ENCODE measurements at regions not wholly inside any gene's neighbourhood (a gene's known extent, or its start where the extent isn't known, plus 50 kb on each side); places are given as distances from the start of the nearest gene placed in this dataset.
"Not testable (repeated sequence)": the region's sequence is repeated elsewhere in the genome, so short reads cannot be mapped to it uniquely, and the experiment has no call there.

DNA sequence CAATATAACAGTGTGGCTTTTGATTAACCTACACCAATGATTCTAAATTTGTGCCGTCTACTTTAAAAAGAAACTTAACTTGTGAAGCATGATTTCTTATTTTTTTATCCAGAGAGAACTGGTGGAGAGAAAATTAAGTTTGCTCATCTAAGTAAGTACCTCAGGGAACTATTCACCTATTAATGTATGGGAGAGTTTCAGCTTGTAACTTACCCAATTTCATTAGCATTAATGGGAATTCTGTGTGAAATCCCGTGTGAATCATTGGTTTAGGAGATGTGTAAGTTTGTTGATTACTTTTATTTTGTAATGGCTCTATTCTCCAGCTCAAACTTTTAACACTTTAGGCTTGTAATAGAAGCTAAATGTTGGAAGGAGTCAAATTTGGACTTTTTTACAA is 1061.5 kb downstream of the TDRD15 start:
- H3K27me3 ChIP-seq, result no peaks in the 10 kb centered on the region
- DNase-seq (no peak), ATAC-seq (no peak)
- no peak overlapping the region for H3K27ac ChIP-seq
- no peak overlapping the region for H3K4me3 ChIP-seq
- TF ChIP-seq, protein P1, sequence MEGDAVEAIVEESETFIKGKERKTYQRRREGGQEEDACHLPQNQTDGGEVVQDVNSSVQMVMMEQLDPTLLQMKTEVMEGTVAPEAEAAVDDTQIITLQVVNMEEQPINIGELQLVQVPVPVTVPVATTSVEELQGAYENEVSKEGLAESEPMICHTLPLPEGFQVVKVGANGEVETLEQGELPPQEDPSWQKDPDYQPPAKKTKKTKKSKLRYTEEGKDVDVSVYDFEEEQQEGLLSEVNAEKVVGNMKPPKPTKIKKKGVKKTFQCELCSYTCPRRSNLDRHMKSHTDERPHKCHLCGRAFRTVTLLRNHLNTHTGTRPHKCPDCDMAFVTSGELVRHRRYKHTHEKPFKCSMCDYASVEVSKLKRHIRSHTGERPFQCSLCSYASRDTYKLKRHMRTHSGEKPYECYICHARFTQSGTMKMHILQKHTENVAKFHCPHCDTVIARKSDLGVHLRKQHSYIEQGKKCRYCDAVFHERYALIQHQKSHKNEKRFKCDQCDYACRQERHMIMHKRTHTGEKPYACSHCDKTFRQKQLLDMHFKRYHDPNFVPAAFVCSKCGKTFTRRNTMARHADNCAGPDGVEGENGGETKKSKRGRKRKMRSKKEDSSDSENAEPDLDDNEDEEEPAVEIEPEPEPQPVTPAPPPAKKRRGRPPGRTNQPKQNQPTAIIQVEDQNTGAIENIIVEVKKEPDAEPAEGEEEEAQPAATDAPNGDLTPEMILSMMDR (IDR thresholded peaks at IDR 0.05 in 4 of 5, conservative IDR thresholded peaks at IDR 0.05 in 1 of 5), result no peak
- no peak for TF ChIP-seq POLR2A (IDR thresholded peaks at IDR 0.05)
- H3K36me3 ChIP-seq, result no peaks in the 10 kb centered on the region
- intact Hi-C loops (cut with DNase I; ENCODE audit: low total_unique reads) (no loop called here), in situ Hi-C loops (cut with MboI; ENCODE audit: low sequenced_read_pairs in 4 of 4) (no loop called here)
- H3K4me1 ChIP-seq, result no peaks in the 10 kb centered on the region
- no peaks in the 10 kb centered on the region for H3K9me3 ChIP-seq

DNA sequence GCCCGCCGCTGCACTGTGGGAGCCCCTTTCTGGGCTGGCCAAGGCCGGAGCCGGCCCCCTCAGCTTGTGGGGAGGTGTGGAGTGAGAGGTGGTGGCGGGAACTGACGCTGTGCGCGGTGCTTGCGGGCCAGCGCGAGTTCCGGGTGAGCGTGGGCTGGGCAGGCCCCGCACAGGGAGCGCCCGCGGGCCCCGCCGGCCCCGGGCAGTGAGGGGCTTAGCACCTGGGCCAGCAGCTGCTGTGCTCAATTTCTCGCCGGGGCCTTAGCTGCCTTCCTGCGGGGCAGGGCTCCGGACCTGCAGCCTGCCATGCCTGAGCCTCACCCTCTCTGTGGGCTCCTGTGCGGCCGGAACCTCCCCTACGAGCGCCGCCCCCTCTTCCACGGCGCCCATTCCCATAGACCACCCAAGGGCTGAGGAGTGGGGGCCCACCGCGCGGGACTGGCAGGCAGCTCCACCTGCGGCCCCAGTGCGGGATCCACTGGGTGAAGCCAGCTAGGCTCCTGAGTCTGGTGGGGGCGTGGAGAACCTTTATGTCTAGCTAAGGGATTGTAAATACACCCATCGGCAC is 1062.6 kb downstream of the TDRD15 start:
- H3K9me3 ChIP-seq; intact Hi-C loops (cut with DNase I; ENCODE audit: low total_unique reads); ATAC-seq; H3K27ac ChIP-seq; DNase-seq; H3K27me3 ChIP-seq; H3K36me3 ChIP-seq; H3K4me1 ChIP-seq; H3K4me3 ChIP-seq; in situ Hi-C loops (cut with MboI; ENCODE audit: low sequenced_read_pairs in 4 of 4): not testable (repeated sequence)

DNA sequence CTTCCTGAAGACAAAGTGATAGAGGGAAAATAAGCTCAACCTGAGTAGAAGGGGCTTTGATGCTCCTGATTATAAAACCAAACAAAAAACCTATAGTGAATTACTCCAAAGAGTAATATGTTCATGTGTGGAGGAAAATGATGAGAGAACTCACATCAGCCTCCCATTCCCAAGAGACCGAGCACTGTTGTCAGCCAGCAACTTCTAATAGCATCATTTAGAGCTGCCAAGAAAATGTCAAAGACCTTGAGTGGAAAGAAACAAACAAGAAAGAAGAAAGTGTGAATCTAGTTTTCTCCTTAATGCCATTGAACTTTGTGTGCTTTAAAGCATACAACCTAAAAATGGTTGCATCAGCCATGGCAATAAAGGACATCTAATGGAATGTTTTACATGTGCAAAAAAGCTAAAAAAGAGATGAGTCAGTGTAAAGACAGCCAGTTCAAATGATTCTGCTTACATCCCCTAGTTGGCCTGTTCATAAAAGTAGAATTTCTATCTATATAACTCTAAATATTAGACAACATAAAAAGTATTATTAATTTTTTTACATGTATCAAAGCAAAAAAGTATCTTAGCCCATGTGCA is 1066.2 kb downstream of the TDRD15 start:
- DNase-seq (no peak), ATAC-seq (no peak)
- no peaks in the 10 kb centered on the region for H3K27me3 ChIP-seq
- H3K36me3 ChIP-seq, result no peaks in the 10 kb centered on the region
- H3K9me3 ChIP-seq, result no peaks in the 10 kb centered on the region
- in situ Hi-C loops (cut with MboI; ENCODE audit: low sequenced_read_pairs in 4 of 4) (no loop called here), intact Hi-C loops (cut with DNase I; ENCODE audit: low total_unique reads) (no loop called here)
- TF ChIP-seq, protein P1 (IDR thresholded peaks at IDR 0.05 in 4 of 5, conservative IDR thresholded peaks at IDR 0.05 in 1 of 5), result no peak
- no peak for TF ChIP-seq POLR2A (IDR thresholded peaks at IDR 0.05)
- no peaks in the 10 kb centered on the region for H3K4me1 ChIP-seq
- no peak overlapping the region for H3K4me3 ChIP-seq
- H3K27ac ChIP-seq, result no peak overlapping the region

DNA sequence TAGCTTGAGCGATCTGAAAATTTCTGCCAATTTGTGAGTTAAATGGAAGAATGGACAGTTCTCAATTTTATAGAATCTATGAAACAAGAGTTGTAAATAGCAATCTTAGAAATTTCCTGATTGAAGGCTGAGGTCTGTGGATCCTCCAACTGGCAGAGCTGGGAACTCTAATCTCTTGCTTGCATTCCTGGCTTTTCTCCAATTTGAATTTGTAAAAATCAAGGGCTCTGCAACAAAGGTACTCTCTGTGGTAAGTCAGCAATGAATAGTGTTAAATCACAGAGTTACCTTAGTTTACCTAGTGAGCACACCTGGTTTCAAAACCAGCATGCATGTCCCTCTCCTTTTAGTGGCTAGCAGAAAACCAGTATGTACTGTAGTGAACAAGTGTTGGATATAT is 1070.5 kb downstream of the TDRD15 start:
- ATAC-seq, result no peak
- in situ Hi-C loops (cut with MboI; ENCODE audit: low sequenced_read_pairs in 4 of 4), result no loop called here
- intact Hi-C loops (cut with DNase I; ENCODE audit: low total_unique reads), result no loop called here
- Histone ChIP-seq H3K4me1 (no peaks in the 10 kb centered on the region), H3K9me3 (no peaks in the 10 kb centered on the region), H3K27me3 (no peaks in the 10 kb centered on the region), H3K27ac (no peak overlapping the region), H3K4me3 (no peak overlapping the region), H3K36me3 (no peaks in the 10 kb centered on the region)
- no peak for DNase-seq
- TF ChIP-seq, protein P1 (IDR thresholded peaks at IDR 0.05 in 4 of 5, conservative IDR thresholded peaks at IDR 0.05 in 1 of 5), result no peak
- TF ChIP-seq POLR2A (IDR thresholded peaks at IDR 0.05), result no peak

DNA sequence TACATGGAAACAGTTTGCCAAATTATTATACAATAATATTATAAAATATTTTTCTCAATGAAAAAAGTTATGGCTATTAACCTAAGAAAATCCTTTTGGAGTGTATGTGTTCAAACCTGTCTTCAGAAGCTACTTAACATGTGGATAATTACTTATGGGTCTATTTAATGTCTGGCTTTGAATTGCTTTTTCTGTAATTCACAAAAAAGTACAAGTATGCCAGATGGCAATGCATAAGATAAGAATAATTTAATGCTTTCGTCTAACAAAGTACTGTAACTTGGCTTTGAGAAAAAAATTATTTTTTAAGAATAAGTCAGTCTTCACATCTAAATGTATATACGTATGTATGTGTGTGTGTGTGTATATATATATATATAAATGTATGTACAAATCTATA is 1073.0 kb downstream of the TDRD15 start:
- no peaks in the 10 kb centered on the region for H3K27me3 ChIP-seq
- no peaks in the 10 kb centered on the region for H3K36me3 ChIP-seq
- no peaks in the 10 kb centered on the region for H3K4me1 ChIP-seq
- ATAC-seq (no peak), DNase-seq (no peak)
- H3K27ac ChIP-seq, result no peak overlapping the region
- no peaks in the 10 kb centered on the region for H3K9me3 ChIP-seq
- intact Hi-C loops (cut with DNase I; ENCODE audit: low total_unique reads), result no loop called here
- H3K4me3 ChIP-seq, result no peak overlapping the region
- in situ Hi-C loops (cut with MboI; ENCODE audit: low sequenced_read_pairs in 4 of 4), result no loop called here
- TF ChIP-seq POLR2A (IDR thresholded peaks at IDR 0.05), result no peak
- TF ChIP-seq, protein P1 (IDR thresholded peaks at IDR 0.05 in 4 of 5, conservative IDR thresholded peaks at IDR 0.05 in 1 of 5), result no peak

All from gastrocnemius medialis (tissue), 4 donors.